ENCODE measurements at regions not wholly inside any gene's neighbourhood (a gene's known extent, or its start where the extent isn't known, plus 50 kb on each side); places are given as distances from the start of the nearest gene placed in this dataset.
A peak's percentile ranks its signal among the peaks of the same experiment; 100 is the strongest.

DNA sequence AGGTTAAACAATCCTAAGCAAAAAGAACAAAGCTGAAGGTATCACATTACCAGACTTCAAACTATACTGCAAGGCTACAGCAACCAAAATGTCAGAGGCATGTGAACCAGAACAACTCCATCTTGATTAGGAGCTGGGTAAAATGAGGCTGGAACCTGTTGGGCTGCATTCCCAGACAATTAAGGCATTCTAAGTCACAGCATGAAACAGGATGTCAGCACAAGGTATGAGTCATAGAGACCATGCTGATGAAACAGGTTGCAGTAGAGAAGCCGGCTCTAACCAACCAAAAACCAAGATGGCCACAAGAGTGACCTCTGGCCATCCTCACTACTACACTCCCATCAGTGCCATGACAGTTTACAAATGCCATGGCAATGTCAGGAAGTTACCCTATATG lies 252.0 kb downstream of the RASEF start:
- TF ChIP-seq, protein P1, sequence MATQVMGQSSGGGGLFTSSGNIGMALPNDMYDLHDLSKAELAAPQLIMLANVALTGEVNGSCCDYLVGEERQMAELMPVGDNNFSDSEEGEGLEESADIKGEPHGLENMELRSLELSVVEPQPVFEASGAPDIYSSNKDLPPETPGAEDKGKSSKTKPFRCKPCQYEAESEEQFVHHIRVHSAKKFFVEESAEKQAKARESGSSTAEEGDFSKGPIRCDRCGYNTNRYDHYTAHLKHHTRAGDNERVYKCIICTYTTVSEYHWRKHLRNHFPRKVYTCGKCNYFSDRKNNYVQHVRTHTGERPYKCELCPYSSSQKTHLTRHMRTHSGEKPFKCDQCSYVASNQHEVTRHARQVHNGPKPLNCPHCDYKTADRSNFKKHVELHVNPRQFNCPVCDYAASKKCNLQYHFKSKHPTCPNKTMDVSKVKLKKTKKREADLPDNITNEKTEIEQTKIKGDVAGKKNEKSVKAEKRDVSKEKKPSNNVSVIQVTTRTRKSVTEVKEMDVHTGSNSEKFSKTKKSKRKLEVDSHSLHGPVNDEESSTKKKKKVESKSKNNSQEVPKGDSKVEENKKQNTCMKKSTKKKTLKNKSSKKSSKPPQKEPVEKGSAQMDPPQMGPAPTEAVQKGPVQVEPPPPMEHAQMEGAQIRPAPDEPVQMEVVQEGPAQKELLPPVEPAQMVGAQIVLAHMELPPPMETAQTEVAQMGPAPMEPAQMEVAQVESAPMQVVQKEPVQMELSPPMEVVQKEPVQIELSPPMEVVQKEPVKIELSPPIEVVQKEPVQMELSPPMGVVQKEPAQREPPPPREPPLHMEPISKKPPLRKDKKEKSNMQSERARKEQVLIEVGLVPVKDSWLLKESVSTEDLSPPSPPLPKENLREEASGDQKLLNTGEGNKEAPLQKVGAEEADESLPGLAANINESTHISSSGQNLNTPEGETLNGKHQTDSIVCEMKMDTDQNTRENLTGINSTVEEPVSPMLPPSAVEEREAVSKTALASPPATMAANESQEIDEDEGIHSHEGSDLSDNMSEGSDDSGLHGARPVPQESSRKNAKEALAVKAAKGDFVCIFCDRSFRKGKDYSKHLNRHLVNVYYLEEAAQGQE (IDR thresholded peaks at IDR 0.05; ENCODE audit: low read depth), result no peak
- TF ChIP-seq NFIC (IDR thresholded peaks at IDR 0.05) (0 out of 2 replicates have a peak, but pooled peaks have one; percentile 44), ZBTB7A (IDR thresholded peaks at IDR 0.05; ENCODE audit: low read depth) (no peak), FOXM1 (IDR thresholded peaks at IDR 0.05; ENCODE audit: borderline replicate concordance, low read depth) (peak; percentile 74; the same call in 1 of the 2 replicates), RAD21 (IDR thresholded peaks at IDR 0.05; ENCODE audit: low read depth) (no peak; the same call in 1 of the 2 replicates), EGR1 (IDR thresholded peaks at IDR 0.05) (no peak), CREB1 (IDR thresholded peaks at IDR 0.05; ENCODE audit: low read depth) (no peak), EP300 (IDR thresholded peaks at IDR 0.05; ENCODE audit: borderline replicate concordance) (peak; percentile 89), TAF1 (IDR thresholded peaks at IDR 0.05; ENCODE audit: low read depth) (no peak), TCF12 (IDR thresholded peaks at IDR 0.05; ENCODE audit: low read depth) (peak; percentile 91), CEBPB (IDR thresholded peaks at IDR 0.05) (peak; percentile 64), YY1 (IDR thresholded peaks at IDR 0.05; ENCODE audit: low read depth) (peak; percentile 85), TEAD4 (IDR thresholded peaks at IDR 0.05) (peak; percentile 94)
- TF ChIP-seq, protein P2, sequence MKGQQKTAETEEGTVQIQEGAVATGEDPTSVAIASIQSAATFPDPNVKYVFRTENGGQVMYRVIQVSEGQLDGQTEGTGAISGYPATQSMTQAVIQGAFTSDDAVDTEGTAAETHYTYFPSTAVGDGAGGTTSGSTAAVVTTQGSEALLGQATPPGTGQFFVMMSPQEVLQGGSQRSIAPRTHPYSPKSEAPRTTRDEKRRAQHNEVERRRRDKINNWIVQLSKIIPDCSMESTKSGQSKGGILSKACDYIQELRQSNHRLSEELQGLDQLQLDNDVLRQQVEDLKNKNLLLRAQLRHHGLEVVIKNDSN (IDR thresholded peaks at IDR 0.05), result no peak
- TF ChIP-seq, protein P3, sequence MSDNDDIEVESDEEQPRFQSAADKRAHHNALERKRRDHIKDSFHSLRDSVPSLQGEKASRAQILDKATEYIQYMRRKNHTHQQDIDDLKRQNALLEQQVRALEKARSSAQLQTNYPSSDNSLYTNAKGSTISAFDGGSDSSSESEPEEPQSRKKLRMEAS (IDR thresholded peaks at IDR 0.05), result peak; percentile 83

DNA sequence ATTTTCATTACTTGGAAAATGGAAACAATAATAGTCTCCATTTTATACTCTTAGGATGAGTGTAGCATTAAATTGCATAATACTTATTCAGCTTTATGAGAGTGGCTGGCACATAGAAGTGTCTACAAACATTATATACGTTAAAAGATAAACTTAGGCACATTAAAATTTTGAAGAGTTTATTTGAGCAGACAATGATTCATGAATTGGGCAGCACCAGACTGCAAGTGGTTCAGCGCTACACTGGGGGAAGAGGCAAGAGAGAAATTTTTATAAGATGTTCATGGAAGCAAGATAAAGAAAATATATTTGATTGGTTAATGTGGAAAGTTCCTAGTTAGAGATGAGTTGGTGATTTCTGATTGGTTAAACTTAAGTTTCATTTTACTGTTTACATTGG lies 243.7 kb downstream of the RASEF start:
- TF ChIP-seq TAF1 (IDR thresholded peaks at IDR 0.05; ENCODE audit: low read depth), result no peak
- no peak for TF ChIP-seq YY1 (IDR thresholded peaks at IDR 0.05; ENCODE audit: low read depth)
- no peak for TF ChIP-seq RAD21 (IDR thresholded peaks at IDR 0.05; ENCODE audit: low read depth)
- TF ChIP-seq, protein P3 (IDR thresholded peaks at IDR 0.05), result no peak
- TF ChIP-seq ZBTB7A (IDR thresholded peaks at IDR 0.05; ENCODE audit: low read depth), result no peak
- TF ChIP-seq TCF12 (IDR thresholded peaks at IDR 0.05; ENCODE audit: low read depth), result no peak
- TF ChIP-seq, protein P1 (IDR thresholded peaks at IDR 0.05; ENCODE audit: low read depth), result no peak
- TF ChIP-seq CEBPB (IDR thresholded peaks at IDR 0.05), result no peak
- TF ChIP-seq FOXM1 (IDR thresholded peaks at IDR 0.05; ENCODE audit: borderline replicate concordance, low read depth), result no peak
- no peak for TF ChIP-seq TEAD4 (IDR thresholded peaks at IDR 0.05)
- no peak for TF ChIP-seq NFIC (IDR thresholded peaks at IDR 0.05)

DNA sequence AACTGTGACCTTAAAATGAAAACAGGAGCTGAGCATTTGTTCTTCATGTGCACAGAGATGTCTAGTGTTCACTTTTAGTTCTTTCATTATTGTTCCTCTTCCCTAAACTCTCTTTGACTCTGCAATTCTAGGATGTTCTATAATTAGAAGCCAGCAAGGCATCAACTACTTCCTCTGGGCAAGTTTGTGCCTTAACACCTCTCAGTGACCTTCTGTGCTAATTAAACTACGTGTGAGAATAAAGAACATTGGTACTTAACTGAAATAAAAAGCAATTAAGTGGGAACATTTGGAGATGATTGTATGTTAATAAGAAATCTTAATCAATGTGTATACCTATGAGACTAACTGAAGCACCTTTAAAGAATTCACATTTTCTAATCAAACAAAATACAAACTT lies 242.8 kb downstream of the RASEF start:
- TF ChIP-seq FOXM1 (IDR thresholded peaks at IDR 0.05; ENCODE audit: borderline replicate concordance, low read depth) (no peak), ZBTB7A (IDR thresholded peaks at IDR 0.05; ENCODE audit: low read depth) (no peak), YY1 (IDR thresholded peaks at IDR 0.05; ENCODE audit: low read depth) (no peak), NFIC (IDR thresholded peaks at IDR 0.05) (no peak)
- TF ChIP-seq, protein P3 (IDR thresholded peaks at IDR 0.05), result no peak

DNA sequence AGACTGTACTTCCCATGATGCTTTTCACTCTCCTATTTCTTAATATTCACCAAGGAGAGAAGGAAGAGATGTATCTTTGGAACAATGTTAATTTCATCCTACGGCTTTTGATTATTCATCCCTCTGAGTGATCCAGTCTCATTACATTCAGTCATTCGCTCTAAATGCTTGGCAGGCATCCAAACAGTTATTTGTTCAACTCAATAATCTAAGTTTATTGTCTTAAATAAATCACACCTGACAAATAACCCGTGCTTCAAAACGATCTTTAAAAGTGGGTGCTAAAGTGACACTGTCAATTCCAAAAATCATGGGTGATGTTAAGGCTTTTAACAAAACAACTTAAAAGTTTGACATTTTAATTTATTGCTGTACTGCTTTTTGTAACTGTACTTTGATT lies 233.1 kb downstream of the RASEF start:
- TF ChIP-seq EGR1 (IDR thresholded peaks at IDR 0.05), result no peak

DNA sequence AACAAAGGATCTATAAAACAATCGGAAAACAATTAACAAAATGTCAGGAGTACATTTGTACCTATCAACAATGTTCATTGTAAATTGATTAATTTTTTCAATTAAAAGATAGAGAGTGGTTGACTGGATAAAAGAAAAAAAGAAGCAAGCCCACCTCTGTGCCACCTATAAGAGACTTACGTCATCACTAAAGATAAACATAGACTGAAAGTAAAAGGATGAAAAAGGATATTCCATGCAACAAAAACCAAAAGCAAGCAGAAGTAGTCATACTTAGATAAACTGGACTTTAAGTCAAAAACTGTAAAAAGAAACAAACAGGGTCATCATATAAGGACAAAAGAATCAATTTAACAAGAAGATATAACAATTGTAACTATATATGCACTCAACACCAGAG lies 197.4 kb downstream of the RASEF start:
- TF ChIP-seq, protein P1 (IDR thresholded peaks at IDR 0.05; ENCODE audit: low read depth), result no peak
- TF ChIP-seq, protein P2 (IDR thresholded peaks at IDR 0.05), result no peak
- TF ChIP-seq TEAD4 (IDR thresholded peaks at IDR 0.05) (no peak), CREB1 (IDR thresholded peaks at IDR 0.05; ENCODE audit: low read depth) (no peak), EGR1 (IDR thresholded peaks at IDR 0.05) (no peak), CEBPB (IDR thresholded peaks at IDR 0.05) (no peak), YY1 (IDR thresholded peaks at IDR 0.05; ENCODE audit: low read depth) (no peak), TAF1 (IDR thresholded peaks at IDR 0.05; ENCODE audit: low read depth) (no peak), ZBTB7A (IDR thresholded peaks at IDR 0.05; ENCODE audit: low read depth) (no peak), NFIC (IDR thresholded peaks at IDR 0.05) (no peak), EP300 (IDR thresholded peaks at IDR 0.05; ENCODE audit: borderline replicate concordance) (no peak), FOXM1 (IDR thresholded peaks at IDR 0.05; ENCODE audit: borderline replicate concordance, low read depth) (no peak), RAD21 (IDR thresholded peaks at IDR 0.05; ENCODE audit: low read depth) (no peak)

Measured in Ishikawa (cell line).